ENCODE measurements at regions not wholly inside any gene's neighbourhood (a gene's known extent, or its start where the extent isn't known, plus 50 kb on each side); places are given as distances from the start of the nearest gene placed in this dataset.
"Not testable (repeated sequence)": the region's sequence is repeated elsewhere in the genome, so short reads cannot be mapped to it uniquely, and the experiment has no call there.

- 62% methylated on average over 26 of the region's 42 CpGs for whole genome bisulfite sequencing
- no peak for DNase-seq (ENCODE audit: low spot score in 2 of 2)
- TF ChIP-seq CTCF (IDR thresholded peaks at IDR 0.05) (no peak), EP300 (IDR thresholded peaks at IDR 0.05) (no peak), POLR2AphosphoS5 (IDR thresholded peaks at IDR 0.05) (no peak)
- Histone ChIP-seq H3K36me3 (no peaks in the 10 kb centered on the region), H3K9me3 (peaks cover 7% of the 10 kb centered on the region), H3K27ac (no peak overlapping the region), H3K4me1 (no peaks in the 10 kb centered on the region), H3K27me3 (peaks cover 18% of the 10 kb centered on the region), H3K4me3 (no peak overlapping the region)
These were observed 591.4 kb downstream of the TP53TG3F start for GRCh38 chr16:34050787-34051320.

DNA sequence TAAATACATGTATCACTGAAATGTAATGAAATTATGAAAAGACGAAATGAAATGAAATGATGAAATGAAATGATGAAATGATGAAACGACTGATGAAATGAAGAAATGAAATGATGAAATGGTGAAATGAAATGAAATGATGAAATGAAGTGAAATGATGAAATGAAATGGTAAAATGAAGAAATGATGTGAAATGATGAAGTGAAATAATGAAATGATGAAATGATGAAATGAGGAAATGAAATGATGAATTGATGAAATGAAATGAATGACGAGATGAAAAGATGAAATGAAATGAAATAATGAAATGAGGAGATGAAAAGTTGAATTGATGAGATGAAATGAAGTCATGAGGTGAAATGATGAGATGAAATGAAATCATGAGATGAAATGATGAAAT is 594.7 kb downstream of the TP53TG3F start:
- H3K9me3 ChIP-seq, result peaks cover 7% of the 10 kb centered on the region
- peaks cover 18% of the 10 kb centered on the region for H3K27me3 ChIP-seq
- H3K36me3 ChIP-seq, result no peaks in the 10 kb centered on the region
- 73% methylated on average over 3 of the region's 3 CpGs for WGBS
- no peak overlapping the region for H3K4me3 ChIP-seq
- no peak for DNase-seq (ENCODE audit: low spot score in 2 of 2)
- no peak overlapping the region for H3K27ac ChIP-seq
- H3K4me1 ChIP-seq, result no peaks in the 10 kb centered on the region
- TF ChIP-seq EP300 (IDR thresholded peaks at IDR 0.05), result no peak
- TF ChIP-seq POLR2A (IDR thresholded peaks at IDR 0.05), result no peak
- no peak for TF ChIP-seq CTCF (IDR thresholded peaks at IDR 0.05)
- TF ChIP-seq POLR2AphosphoS5 (IDR thresholded peaks at IDR 0.05), result no peak

GRCh38 chr16:34054969-34055368 is 595.6 kb downstream of the TP53TG3F start:
- Histone ChIP-seq H3K36me3 (no peaks in the 10 kb centered on the region), H3K4me1 (no peaks in the 10 kb centered on the region), H3K4me3 (no peak overlapping the region), H3K27ac (no peak overlapping the region), H3K9me3 (peaks cover 7% of the 10 kb centered on the region), H3K27me3 (peaks cover 16% of the 10 kb centered on the region)
- 63% methylated on average over 4 of the region's 4 CpGs for WGBS
- no peak for DNase-seq (ENCODE audit: low spot score in 2 of 2)
- no peak for TF ChIP-seq EP300 (IDR thresholded peaks at IDR 0.05)
- no peak for TF ChIP-seq POLR2A (IDR thresholded peaks at IDR 0.05)
- TF ChIP-seq POLR2AphosphoS5 (IDR thresholded peaks at IDR 0.05), result no peak
- TF ChIP-seq CTCF (IDR thresholded peaks at IDR 0.05), result no peak

GRCh38 chr16:34062620-34063253 is 603.3 kb downstream of the TP53TG3F start:
- H3K36me3 ChIP-seq; H3K4me3 ChIP-seq; H3K27ac ChIP-seq; H3K27me3 ChIP-seq; H3K4me1 ChIP-seq; DNase-seq (ENCODE audit: low spot score in 2 of 2): not testable (repeated sequence)
- 58% methylated on average over 4 of the region's 4 CpGs for WGBS
- H3K9me3 ChIP-seq, result peaks cover 28% of the 10 kb centered on the region

- H3K27ac ChIP-seq; H3K4me1 ChIP-seq; H3K27me3 ChIP-seq; DNase-seq (ENCODE audit: low spot score in 2 of 2); H3K36me3 ChIP-seq; H3K4me3 ChIP-seq: not testable (repeated sequence)
- WGBS, result 63% methylated on average over 1 of the region's 1 CpG
- H3K9me3 ChIP-seq, result peaks cover 28% of the 10 kb centered on the region
These were observed 604.2 kb downstream of the TP53TG3F start for GRCh38 chr16:34063498-34064157.

DNA sequence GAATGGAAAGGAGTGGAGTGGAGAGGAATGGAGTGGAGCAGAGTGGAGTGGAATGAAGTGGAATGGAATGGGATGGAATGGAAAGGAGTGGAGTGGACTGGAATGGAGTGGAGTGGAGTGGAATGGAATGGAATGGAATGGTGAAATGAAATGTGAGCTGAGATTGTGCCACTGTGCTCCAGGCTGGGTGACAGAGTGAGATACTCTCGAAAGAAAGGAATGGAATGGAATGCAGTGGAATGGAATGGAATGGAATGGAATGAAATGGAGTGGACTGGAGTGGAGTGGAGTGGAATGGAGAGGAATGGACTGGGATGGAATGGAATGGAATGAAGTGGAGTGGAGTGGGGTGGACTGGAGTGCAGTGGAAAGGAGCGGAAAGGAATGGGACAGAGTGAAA is 605.2 kb downstream of the TP53TG3F start:
- not testable (repeated sequence) for H3K27me3 ChIP-seq; DNase-seq (ENCODE audit: low spot score in 2 of 2); H3K27ac ChIP-seq; H3K36me3 ChIP-seq; H3K4me1 ChIP-seq; H3K4me3 ChIP-seq
- H3K9me3 ChIP-seq, result peaks cover 31% of the 10 kb centered on the region
- 69% methylated on average over 2 of the region's 2 CpGs for WGBS

- 85% methylated on average over 18 of the region's 18 CpGs for WGBS
- H3K27me3 ChIP-seq; DNase-seq (ENCODE audit: low spot score in 2 of 2); H3K4me3 ChIP-seq; H3K36me3 ChIP-seq; H3K27ac ChIP-seq; H3K4me1 ChIP-seq: not testable (repeated sequence)
- H3K9me3 ChIP-seq, result peaks cover 20% of the 10 kb centered on the region
These were observed 610.3 kb downstream of the TP53TG3F start for GRCh38 chr16:34069731-34070130.
